AG10803 (cell line): ENCODE measurements at regions not wholly inside any gene's neighbourhood (a gene's known extent, or its start where the extent isn't known, plus 50 kb on each side); places are given as distances from the start of the nearest gene placed in this dataset.

Experiments
- DNase-seq: peaks from one replicate; pipeline ENCODE4 v3.0.0; 2010; ENCODE audit warnings: low read depth
- H3K4me3 ChIP-seq: 2 replicates; pipeline ENCODE4 v1.5.1; 2011; ENCODE audit warnings: mild to moderate bottlenecking, low read length, control low read depth
- TF ChIP-seq, protein P1 (sequence below): conservative IDR thresholded peaks from 2 replicates; pipeline ENCODE4 v1.5.1; 2011; ENCODE audit warnings: mild to moderate bottlenecking, low read length, control low read depth, inconsistent platforms

DNA sequence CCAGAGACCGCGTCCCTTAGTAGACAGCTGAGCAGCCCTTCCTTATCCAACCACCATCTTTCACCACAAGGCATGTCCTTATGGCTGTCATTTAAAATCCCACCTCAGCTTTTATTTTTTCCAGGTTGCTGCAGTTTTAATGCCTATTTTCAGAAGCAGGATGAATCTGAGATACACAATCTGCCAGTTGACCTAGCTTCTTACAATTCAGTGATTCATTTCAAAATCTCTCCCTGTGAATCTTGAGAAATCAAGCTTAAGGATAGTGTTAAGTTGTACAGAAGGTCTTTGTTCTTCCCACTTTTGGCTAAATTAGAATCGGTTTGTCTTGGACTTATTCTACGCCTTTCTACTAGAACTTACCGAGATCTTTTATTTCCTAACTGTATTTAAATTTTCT lies 522.3 kb upstream of the CFAP20DC start:
- no peak overlapping the region for H3K4me3 ChIP-seq
- TF ChIP-seq, protein P1, sequence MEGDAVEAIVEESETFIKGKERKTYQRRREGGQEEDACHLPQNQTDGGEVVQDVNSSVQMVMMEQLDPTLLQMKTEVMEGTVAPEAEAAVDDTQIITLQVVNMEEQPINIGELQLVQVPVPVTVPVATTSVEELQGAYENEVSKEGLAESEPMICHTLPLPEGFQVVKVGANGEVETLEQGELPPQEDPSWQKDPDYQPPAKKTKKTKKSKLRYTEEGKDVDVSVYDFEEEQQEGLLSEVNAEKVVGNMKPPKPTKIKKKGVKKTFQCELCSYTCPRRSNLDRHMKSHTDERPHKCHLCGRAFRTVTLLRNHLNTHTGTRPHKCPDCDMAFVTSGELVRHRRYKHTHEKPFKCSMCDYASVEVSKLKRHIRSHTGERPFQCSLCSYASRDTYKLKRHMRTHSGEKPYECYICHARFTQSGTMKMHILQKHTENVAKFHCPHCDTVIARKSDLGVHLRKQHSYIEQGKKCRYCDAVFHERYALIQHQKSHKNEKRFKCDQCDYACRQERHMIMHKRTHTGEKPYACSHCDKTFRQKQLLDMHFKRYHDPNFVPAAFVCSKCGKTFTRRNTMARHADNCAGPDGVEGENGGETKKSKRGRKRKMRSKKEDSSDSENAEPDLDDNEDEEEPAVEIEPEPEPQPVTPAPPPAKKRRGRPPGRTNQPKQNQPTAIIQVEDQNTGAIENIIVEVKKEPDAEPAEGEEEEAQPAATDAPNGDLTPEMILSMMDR, result no peak
- peak; percentile 28 for DNase-seq

DNA sequence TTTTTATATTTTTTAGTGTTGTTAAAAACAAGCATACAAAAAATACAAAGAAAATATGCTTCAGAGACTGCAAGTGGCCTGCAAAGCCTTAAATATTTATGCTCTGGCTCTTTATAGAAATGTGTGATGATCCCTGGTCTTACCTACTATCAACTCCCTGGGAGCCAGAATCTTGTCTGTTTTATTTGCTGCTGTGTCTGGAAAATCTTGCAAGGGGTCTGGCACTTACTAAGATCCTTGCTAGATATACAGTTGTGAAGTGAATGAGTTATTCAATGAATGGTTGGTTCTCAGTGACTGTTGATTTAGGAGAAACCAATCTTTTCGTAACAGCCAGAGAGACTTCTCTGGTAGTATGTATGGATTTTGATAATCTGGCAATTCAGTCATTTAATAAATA lies 521.0 kb upstream of the CFAP20DC start:
- H3K4me3 ChIP-seq, result no peak overlapping the region
- no peak for DNase-seq
- TF ChIP-seq, protein P1, result no peak

GRCh38 chr3:59567661-59568060 lies 517.8 kb upstream of the CFAP20DC start:
- TF ChIP-seq, protein P1, result no peak
- DNase-seq, result peak; percentile 81
- H3K4me3 ChIP-seq, result no peak overlapping the region

DNA sequence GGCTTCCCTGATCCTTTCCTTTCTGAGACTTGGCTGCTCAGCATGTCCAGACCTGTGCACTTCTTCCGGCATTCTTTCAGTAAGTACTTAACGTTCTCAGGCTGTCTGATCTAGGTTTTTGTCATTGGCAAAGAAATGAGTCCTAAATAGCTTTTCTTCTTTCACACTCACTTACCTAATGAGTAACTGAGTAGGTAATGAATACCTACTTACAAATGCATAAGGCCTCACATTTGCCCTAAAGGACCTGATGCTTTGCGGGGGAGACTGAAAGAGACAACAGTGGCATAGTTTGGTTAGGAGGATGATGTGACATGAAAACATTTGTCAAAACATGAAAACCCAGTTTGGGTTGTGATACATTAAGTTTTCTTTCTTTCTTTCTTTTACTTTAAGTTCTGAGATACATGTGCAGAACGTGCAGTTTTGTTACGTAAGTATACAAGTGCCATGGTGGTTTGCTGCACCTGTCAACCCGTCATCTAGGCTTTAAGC lies 516.7 kb upstream of the CFAP20DC start:
- DNase-seq, result no peak

DNA sequence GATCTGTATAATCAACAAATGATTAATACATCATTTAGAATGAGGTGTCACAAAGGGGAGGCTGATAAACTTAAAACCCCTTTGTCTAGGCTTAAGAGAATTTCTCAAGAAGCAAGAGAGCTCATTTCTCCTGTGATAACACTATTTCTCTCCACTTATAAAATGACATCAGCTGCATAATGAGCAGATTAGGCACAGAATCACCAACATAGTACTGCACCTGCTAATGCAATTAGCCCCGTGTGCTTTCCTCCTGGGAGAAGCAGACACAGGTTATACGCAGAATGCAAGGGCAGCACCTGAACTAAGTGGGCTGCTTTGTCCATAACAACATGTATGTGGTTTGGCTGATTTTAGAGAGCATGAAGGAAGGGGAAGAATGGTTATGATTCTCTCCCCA lies 515.3 kb upstream of the CFAP20DC start:
- no peak overlapping the region for H3K4me3 ChIP-seq
- DNase-seq, result no peak
- TF ChIP-seq, protein P1, result no peak

More for the DNA sequence above, 516.7 kb upstream of the CFAP20DC start:
- no peak overlapping the region for H3K4me3 ChIP-seq
- TF ChIP-seq, protein P1, result no peak

- peak; percentile 82 for DNase-seq
Measured at GRCh38 chr3:59563966-59564365, 514.1 kb upstream of the CFAP20DC start.

GRCh38 chr3:59563072-59563605 lies 513.3 kb upstream of the CFAP20DC start:
- DNase-seq, result no peak
- TF ChIP-seq, protein P1, result no peak
- no peak overlapping the region for H3K4me3 ChIP-seq

More at GRCh38 chr3:59563966-59564365, 514.1 kb upstream of the CFAP20DC start:
- TF ChIP-seq, protein P1, result no peak
- H3K4me3 ChIP-seq, result no peak overlapping the region
